Renal cortical epithelial cell (primary cell): ENCODE measurements at regions not wholly inside any gene's neighbourhood (a gene's known extent, or its start where the extent isn't known, plus 50 kb on each side); places are given as distances from the start of the nearest gene placed in this dataset.
A peak's percentile ranks its signal among the peaks of the same experiment; 100 is the strongest.
"Not testable (repeated sequence)": the region's sequence is repeated elsewhere in the genome, so short reads cannot be mapped to it uniquely, and the experiment has no call there.

Experiments
- DNase-seq: peaks from one replicate; pipeline ENCODE4 v3.0.0-alpha.2; 2011; ENCODE audit warnings: low read depth

- DNase-seq: no peak
These were observed 1019.5 kb downstream of the NR2F1-AS1 start for GRCh38 chr5:92561411-92561959.

- DNase-seq: peak; percentile 86
These were observed 1020.2 kb downstream of the NR2F1-AS1 start for GRCh38 chr5:92560698-92561401.

GRCh38 chr5:92559781-92560180, 1021.2 kb downstream of the NR2F1-AS1 start:
- peak; percentile 77 for DNase-seq

- no peak for DNase-seq
These were observed 1021.7 kb downstream of the NR2F1-AS1 start for GRCh38 chr5:92559331-92559730.

- DNase-seq: no peak
These were observed 1024.3 kb downstream of the NR2F1-AS1 start for GRCh38 chr5:92556747-92557146.

GRCh38 chr5:92554447-92555085, 1026.5 kb downstream of the NR2F1-AS1 start:
- DNase-seq: no peak

- DNase-seq: no peak
These were observed 1027.7 kb downstream of the NR2F1-AS1 start for GRCh38 chr5:92553326-92553725.

- peak; percentile 91 for DNase-seq
These were observed 1028.5 kb downstream of the NR2F1-AS1 start for GRCh38 chr5:92552206-92553160.

GRCh38 chr5:92548346-92548745, 1032.7 kb downstream of the NR2F1-AS1 start:
- no peak for DNase-seq

- peak; percentile 64 for DNase-seq
These were observed 1036.4 kb downstream of the NR2F1-AS1 start for GRCh38 chr5:92544596-92544995.

GRCh38 chr5:92544036-92544435, 1037.0 kb downstream of the NR2F1-AS1 start:
- peak; percentile 83 for DNase-seq

- DNase-seq: peak; percentile 14
These were observed 1037.8 kb downstream of the NR2F1-AS1 start for GRCh38 chr5:92543201-92543600.

GRCh38 chr5:92542017-92542416, 1039.0 kb downstream of the NR2F1-AS1 start:
- DNase-seq: not testable (repeated sequence)

GRCh38 chr5:92527311-92528078, 1053.5 kb downstream of the NR2F1-AS1 start:
- DNase-seq: peak; percentile 27

- DNase-seq: no peak
These were observed 1055.9 kb downstream of the NR2F1-AS1 start for GRCh38 chr5:92525131-92525530.

GRCh38 chr5:92519811-92520632, 1061.0 kb downstream of the NR2F1-AS1 start:
- DNase-seq: no peak

- DNase-seq: peak; percentile 81
These were observed 1062.6 kb downstream of the NR2F1-AS1 start for GRCh38 chr5:92518318-92518904.

GRCh38 chr5:92514896-92515295, 1066.1 kb downstream of the NR2F1-AS1 start:
- no peak for DNase-seq

GRCh38 chr5:92513067-92513466, 1068.0 kb downstream of the NR2F1-AS1 start:
- peak; percentile 39 for DNase-seq

GRCh38 chr5:92508271-92508670, 1072.7 kb downstream of the NR2F1-AS1 start:
- DNase-seq: peak; percentile 56
